DOHH2 (cell line): ENCODE measurements at regions not wholly inside any gene's neighbourhood (a gene's known extent, or its start where the extent isn't known, plus 50 kb on each side); places are given as distances from the start of the nearest gene placed in this dataset.

Source experiments
- H3F3A ChIP-seq: fragments of 200-600 bp; sonication (generic), shearing (Covaris generic); 2 replicates; pipeline ENCODE4 v1.6.0; 2016; ENCODE audit warnings: antibody characterized with exemption, mild to moderate bottlenecking; ENCODE audit not compliant: control insufficient read depth, insufficient read depth
- H3K27ac ChIP-seq: fragments of 200-600 bp; sonication (generic); 2 replicates; pipeline ENCODE4 v1.5.1; 2014; ENCODE audit warnings: low read depth, mild to moderate bottlenecking, low read length, moderate library complexity
- H3K27me3 ChIP-seq: fragments of 200-600 bp; sonication (generic); 2 replicates; pipeline ENCODE4 v1.6.1; 2014; ENCODE audit warnings: mild to moderate bottlenecking, low read length, mixed read lengths; ENCODE audit not compliant: control insufficient read depth
- H3K36me3 ChIP-seq: fragments of 200-600 bp; sonication (generic); 2 replicates; pipeline ENCODE4 v1.6.1; 2014; ENCODE audit warnings: mild to moderate bottlenecking, low read length, moderate library complexity, mixed read lengths; ENCODE audit not compliant: control insufficient read depth
- H3K4me1 ChIP-seq: fragments of 200-600 bp; sonication (generic); 2 replicates; pipeline ENCODE4 v1.6.1; 2014; ENCODE audit warnings: mild to moderate bottlenecking, low read length, mixed read lengths; ENCODE audit not compliant: control insufficient read depth
- H3K4me2 ChIP-seq: fragments of 200-600 bp; sonication (generic); 2 replicates; pipeline ENCODE4 v1.6.0; 2014; ENCODE audit warnings: mild to moderate bottlenecking, low read length, moderate library complexity
- H3K4me3 ChIP-seq: fragments of 200-600 bp; sonication (generic); 2 replicates; pipeline ENCODE4 v1.5.1; 2014; ENCODE audit warnings: mild to moderate bottlenecking, low read length, mixed read lengths
- H3K79me2 ChIP-seq: fragments of 200-600 bp; sonication (generic); 2 replicates; pipeline ENCODE4 v1.6.1; 2014; ENCODE audit warnings: mild to moderate bottlenecking, low read length, mixed read lengths; ENCODE audit not compliant: control insufficient read depth
- H3K9me2 ChIP-seq: fragments of 200-600 bp; sonication (generic); replicated peaks from 2 replicates; pipeline ENCODE4 v1.6.1; 2014; ENCODE audit warnings: mild to moderate bottlenecking, low read length, mixed read lengths; ENCODE audit not compliant: control insufficient read depth
- H3K9me3 ChIP-seq: fragments of 200-600 bp; sonication (generic); 2 replicates; pipeline ENCODE4 v1.6.1; 2014; ENCODE audit warnings: antibody characterized with exemption, low read length, mixed read lengths; ENCODE audit not compliant: control insufficient read depth, insufficient read depth
- H4K20me1 ChIP-seq: fragments of 200-600 bp; sonication (generic); 2 replicates; pipeline ENCODE4 v1.6.0; 2014; ENCODE audit warnings: low read depth, mild to moderate bottlenecking, antibody characterized with exemption, low read length, moderate library complexity; ENCODE audit not compliant: control insufficient read depth, insufficient read depth
- CTCF ChIP-seq: fragments of 200-600 bp; sonication (generic); IDR thresholded peaks from one replicate; pipeline ENCODE4 v1.5.1; 2014; ENCODE audit warnings: antibody characterized with exemption, mild to moderate bottlenecking, low read depth, low read length; ENCODE audit not compliant: poor library complexity, severe bottlenecking
- EZH2phosphoT487 ChIP-seq: fragments of 200-600 bp; sonication (generic); IDR thresholded peaks from 2 replicates; pipeline ENCODE4 v1.6.1; 2017; ENCODE audit warnings: borderline replicate concordance, mild to moderate bottlenecking, antibody characterized with exemption, low read length, moderate library complexity, mixed read lengths

- no peaks in the 10 kb centered on the region for H4K20me1 ChIP-seq
- H3K4me1 ChIP-seq, result no peaks in the 10 kb centered on the region
- H3K9me3 ChIP-seq, result peaks cover 6% of the 10 kb centered on the region; the same call in 1 of the 2 replicates
These were observed 145.5 kb downstream of the RNASET2 start for GRCh38 chr6:166810864-166811263.

GRCh38 chr6:166809721-166810120 lies 146.6 kb downstream of the RNASET2 start:
- H3K9me3 ChIP-seq, result peaks cover 7% of the 10 kb centered on the region; the same call in 1 of the 2 replicates
- H3F3A ChIP-seq, result no peaks in the 10 kb centered on the region
- H3K9me2 ChIP-seq, result no peaks in the 10 kb centered on the region
- H3K36me3 ChIP-seq, result no peaks in the 10 kb centered on the region
- H3K4me2 ChIP-seq, result no peak overlapping the region
- TF ChIP-seq EZH2phosphoT487 (no peak), CTCF (no peak)
- no peaks in the 10 kb centered on the region for H3K4me1 ChIP-seq
- H4K20me1 ChIP-seq, result no peaks in the 10 kb centered on the region
- H3K27ac ChIP-seq, result no peak overlapping the region
- peaks cover 3% of the 10 kb centered on the region; the same call in 1 of the 2 replicates for H3K27me3 ChIP-seq
- no peak overlapping the region for H3K4me3 ChIP-seq
- H3K79me2 ChIP-seq, result no peaks in the 10 kb centered on the region

More at GRCh38 chr6:166810864-166811263, 145.5 kb downstream of the RNASET2 start:
- H3K27ac ChIP-seq, result no peak overlapping the region
- no peaks in the 10 kb centered on the region for H3K27me3 ChIP-seq
- TF ChIP-seq CTCF (no peak), EZH2phosphoT487 (no peak)
- no peaks in the 10 kb centered on the region for H3F3A ChIP-seq
- H3K36me3 ChIP-seq, result no peaks in the 10 kb centered on the region
- H3K4me2 ChIP-seq, result no peak overlapping the region
- H3K79me2 ChIP-seq, result no peaks in the 10 kb centered on the region
- H3K4me3 ChIP-seq, result no peak overlapping the region
- no peaks in the 10 kb centered on the region for H3K9me2 ChIP-seq

- Histone ChIP-seq H3K9me2 (no peaks in the 10 kb centered on the region), H3K4me2 (no peak overlapping the region), H4K20me1 (no peaks in the 10 kb centered on the region), H3F3A (no peaks in the 10 kb centered on the region), H3K79me2 (no peaks in the 10 kb centered on the region), H3K4me3 (no peak overlapping the region), H3K4me1 (no peaks in the 10 kb centered on the region), H3K27me3 (peaks cover 6% of the 10 kb centered on the region; the same call in 1 of the 2 replicates), H3K27ac (no peak overlapping the region), H3K36me3 (no peaks in the 10 kb centered on the region), H3K9me3 (peaks cover 7% of the 10 kb centered on the region; the same call in 1 of the 2 replicates)
- TF ChIP-seq EZH2phosphoT487, result no peak
These were observed 149.2 kb downstream of the RNASET2 start for GRCh38 chr6:166806962-166807757.

- Histone ChIP-seq H4K20me1 (no peaks in the 10 kb centered on the region), H3K4me2 (no peak overlapping the region), H3K9me2 (no peaks in the 10 kb centered on the region), H3K79me2 (no peaks in the 10 kb centered on the region), H3K9me3 (peaks cover 7% of the 10 kb centered on the region; the same call in 1 of the 2 replicates), H3K4me1 (no peaks in the 10 kb centered on the region), H3K27ac (no peak overlapping the region), H3F3A (no peaks in the 10 kb centered on the region), H3K27me3 (peaks cover 6% of the 10 kb centered on the region; the same call in 1 of the 2 replicates), H3K4me3 (no peak overlapping the region), H3K36me3 (no peaks in the 10 kb centered on the region)
- no peak for TF ChIP-seq CTCF
- TF ChIP-seq EZH2phosphoT487, result no peak
These were observed 150.0 kb downstream of the RNASET2 start for GRCh38 chr6:166806217-166806838.
